ENCODE measurements at regions not wholly inside any gene's neighbourhood (a gene's known extent, or its start where the extent isn't known, plus 50 kb on each side); places are given as distances from the start of the nearest gene placed in this dataset.
"Not testable (repeated sequence)": the region's sequence is repeated elsewhere in the genome, so short reads cannot be mapped to it uniquely, and the experiment has no call there.

DNA sequence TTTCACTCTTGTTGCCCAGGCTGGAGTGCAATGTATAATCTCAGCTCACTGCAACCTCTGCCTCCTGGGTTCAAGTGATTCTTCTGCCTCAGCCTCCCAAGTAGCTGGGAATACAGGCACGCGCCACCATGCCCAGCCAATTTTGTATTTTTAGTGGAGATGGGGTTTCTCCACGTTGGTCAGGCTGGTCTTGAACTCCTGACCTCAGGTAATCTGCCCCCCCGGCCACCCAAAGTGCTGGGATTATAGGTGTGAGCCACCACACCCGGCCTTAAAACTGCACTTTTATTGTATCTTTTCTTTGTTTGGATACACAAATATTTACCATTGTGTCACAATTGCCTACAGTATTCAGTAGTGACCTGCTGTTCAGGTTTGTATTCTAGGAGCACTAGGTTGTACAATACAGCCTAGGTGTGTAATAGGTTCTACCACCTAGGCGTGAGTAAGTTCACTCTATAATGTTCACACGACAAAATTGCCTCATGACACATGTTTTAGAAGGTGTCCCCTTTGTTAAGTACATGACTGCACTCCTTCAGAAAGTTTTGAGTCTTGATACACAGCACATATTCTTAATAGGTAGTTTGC is 71.3 kb upstream of the SLC22A23 start:
- DNase-seq (ENCODE audit: low spot score), result not testable (repeated sequence)

DNA sequence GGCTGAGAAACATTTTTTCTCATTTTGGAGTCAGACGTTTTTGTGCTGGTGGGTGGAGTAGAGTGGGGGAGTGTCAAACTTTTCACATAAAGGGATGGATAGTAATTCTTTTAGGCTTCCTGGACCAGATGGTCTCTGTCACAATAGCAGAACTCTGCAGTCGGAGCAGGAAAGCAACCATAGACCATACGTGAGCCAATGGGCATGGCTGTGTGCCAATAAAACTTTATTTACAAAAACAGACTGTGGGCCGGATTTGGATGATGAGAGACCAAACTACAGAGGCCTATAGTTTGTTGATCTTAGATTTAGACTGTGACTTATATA is 70.8 kb upstream of the SLC22A23 start:
- no peak for DNase-seq (ENCODE audit: low spot score)

DNA sequence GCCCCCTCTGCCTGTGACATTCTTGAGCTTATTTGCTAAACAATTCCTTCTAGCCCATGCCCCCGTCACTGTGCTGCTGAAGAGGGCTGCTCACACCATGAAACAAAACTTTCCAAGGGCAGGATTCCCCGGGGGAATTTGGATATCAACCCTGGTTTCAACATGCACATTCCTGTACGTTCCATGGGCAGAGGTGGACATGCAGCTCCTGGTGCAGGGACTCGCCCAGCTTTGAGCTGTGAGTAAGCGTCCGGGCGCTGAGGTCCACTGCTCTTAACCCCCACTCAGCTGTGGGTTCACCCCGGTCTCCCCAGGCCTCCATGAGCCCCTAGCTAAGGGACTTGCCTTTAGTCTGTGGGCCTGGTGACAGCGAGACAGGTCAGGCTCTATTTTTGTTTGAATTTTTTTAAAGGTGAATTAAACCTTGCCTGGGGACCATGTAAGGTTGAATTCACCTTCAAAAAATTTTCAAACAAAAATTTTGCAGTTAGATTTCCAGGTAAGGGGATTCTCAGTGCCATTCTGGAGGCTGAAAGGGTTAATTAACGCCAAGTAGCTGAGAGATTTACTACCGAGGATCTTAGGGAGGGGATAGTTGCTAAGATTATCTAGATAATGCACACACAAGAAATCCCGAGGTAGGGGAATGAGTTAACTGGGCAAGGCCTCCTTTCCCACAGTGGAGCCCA is 70.3 kb upstream of the SLC22A23 start:
- DNase-seq (ENCODE audit: low spot score), result no peak

DNA sequence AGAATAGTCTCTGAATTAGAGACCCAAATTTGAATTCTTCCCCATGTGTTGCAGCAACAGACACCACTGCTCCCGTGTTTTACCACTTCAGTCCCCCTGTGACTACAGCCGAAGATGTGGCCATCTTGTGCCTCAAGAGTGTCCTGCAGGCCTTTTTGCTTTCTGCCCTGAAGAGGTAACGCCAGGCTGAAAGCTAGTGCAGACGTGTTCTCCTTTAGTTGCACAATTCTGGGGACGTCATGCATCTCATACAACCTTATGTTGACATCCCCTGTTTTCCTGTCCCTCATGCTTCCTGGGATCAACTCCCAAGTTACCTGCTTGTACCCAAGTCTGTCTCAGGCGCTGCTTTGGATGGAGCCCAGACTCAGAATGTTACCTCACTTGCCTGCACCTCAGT is 69.1 kb upstream of the SLC22A23 start:
- no peak for DNase-seq (ENCODE audit: low spot score)

DNA sequence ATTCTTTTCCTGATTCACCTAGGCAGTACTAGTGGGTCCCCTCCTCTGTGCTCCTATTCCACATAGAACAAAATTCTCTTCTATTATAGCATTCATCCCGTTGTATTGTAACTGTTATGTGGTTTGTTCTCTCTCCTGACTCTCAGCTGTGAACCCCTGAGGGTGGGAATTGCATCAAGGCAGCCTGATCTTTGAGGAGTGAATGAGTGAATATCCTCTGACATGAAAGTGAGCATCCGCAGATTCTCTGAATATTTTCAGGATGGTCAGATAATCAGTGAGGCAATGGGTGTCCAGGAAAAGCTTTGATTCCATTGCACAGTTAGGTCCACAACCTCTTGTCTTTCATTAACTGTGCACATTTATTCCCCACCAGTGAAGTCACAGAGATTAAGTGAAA is 67.6 kb upstream of the SLC22A23 start:
- DNase-seq (ENCODE audit: low spot score), result no peak

DNA sequence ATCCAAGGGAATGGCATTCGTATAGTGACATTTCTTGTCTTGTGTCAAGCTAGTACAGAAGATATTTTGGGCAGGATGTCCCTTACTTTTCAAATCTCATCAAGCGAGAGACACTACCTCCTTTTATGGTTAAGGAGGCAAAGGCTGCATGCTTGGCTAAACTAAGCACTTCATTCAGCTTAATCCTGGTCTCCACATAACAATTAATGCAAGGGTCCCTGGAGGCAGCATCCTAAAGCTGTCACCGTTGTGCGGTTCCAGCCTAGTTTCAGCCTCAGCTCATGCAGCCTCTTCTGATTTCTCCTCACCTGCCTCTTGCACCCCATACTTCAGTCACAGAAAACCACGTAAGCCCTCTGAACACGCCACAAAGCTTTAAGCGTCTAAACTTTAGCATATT is 67.1 kb upstream of the SLC22A23 start:
- no peak for DNase-seq (ENCODE audit: low spot score)

DNA sequence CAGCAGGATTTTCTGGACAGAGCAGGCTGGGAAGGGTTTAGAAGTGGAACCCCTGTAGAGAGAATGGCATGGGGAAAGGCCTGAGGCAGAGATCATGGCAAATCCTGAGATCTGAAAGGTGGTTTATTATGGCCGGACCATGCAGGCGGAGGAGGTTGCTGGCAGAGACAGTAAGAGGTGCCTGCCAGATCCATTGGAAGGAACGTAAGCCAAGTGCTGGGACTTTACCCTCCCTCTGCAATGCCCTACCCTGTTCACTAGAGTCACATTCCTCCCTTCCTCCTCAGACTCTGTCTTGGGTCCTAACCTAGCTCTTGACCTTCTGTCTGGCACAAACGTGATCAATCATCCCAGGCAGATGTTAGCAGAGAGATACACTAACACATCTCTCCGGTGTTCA is 66.4 kb upstream of the SLC22A23 start:
- no peak for DNase-seq (ENCODE audit: low spot score)

DNA sequence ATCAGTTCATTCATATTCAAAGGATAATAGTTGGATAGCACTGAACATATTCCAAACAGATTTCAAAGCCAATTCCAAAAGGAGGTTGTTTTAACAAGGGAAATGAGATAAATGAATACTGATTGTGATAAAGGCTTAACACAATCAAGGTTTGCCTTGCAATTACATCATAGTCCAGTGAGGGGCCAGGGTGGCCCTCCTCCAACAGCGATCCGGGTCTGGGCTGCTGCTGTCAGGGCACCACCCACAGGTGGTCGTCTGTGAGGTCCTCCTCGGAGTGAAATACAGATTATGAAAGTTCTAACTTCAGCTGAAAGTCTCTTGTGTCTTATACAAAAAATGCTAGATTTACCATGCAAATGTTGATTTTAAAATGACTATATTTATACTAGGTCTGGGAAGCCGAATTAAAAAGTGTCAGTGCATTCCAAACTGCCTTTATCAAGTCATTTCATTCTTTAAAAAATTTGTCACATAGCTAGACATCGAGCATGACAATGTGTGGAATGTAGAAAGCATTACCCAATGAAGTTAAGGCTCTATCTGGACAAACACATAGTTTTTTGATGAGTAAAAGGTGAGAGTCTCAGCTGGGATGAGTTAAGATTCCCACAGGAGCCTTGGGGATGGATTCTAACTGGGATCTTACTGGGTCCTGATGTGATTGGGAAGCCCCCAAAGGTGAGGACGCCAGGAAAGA is 65.9 kb upstream of the SLC22A23 start:
- DNase-seq (ENCODE audit: low spot score), result no peak

DNA sequence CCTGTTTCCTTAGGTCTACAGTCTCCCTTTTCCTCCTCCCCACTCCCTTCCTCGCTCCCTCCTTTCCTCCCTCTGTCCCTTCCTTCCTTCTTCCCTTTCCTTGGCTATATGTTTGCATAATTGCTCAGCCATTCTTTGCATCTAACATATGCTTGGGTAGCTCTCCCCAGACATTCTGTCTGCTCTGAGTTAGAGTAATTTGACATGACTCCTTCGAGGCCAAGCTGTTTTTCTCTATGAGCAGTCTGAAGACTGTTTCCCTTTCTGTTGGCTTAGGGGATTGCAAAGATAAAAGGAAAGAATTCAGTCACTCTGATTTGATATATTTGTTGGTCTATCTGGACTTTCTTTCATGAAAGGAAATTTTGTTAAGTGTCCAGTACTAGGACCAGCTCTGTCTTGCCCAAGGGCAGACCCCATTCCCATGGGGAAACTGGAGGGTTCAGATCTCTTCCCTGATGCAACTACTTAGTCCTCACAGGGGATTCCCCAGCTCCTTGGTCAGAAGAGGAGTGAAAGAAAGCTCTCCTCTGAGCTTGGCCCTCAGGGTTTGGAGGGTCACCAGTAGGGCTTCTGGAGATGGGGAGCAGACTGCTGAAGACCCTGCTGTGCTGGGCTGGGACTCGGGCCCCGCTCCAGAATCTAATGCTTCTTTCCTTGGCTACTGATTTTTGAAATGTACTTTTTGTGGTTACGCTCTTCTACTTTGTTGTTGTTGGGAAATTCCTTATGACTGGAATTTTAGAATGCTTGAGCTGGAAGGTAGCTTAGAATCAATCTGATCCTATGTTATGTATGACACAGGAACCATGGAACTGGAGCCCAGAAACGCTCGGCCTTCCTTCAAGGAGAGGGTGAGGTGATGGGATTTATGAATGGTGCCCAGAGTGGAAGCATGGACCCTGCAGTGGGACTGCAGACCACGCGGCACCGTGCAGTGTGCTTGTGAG is 63.7 kb upstream of the SLC22A23 start:
- no peak for DNase-seq (ENCODE audit: low spot score)

DNA sequence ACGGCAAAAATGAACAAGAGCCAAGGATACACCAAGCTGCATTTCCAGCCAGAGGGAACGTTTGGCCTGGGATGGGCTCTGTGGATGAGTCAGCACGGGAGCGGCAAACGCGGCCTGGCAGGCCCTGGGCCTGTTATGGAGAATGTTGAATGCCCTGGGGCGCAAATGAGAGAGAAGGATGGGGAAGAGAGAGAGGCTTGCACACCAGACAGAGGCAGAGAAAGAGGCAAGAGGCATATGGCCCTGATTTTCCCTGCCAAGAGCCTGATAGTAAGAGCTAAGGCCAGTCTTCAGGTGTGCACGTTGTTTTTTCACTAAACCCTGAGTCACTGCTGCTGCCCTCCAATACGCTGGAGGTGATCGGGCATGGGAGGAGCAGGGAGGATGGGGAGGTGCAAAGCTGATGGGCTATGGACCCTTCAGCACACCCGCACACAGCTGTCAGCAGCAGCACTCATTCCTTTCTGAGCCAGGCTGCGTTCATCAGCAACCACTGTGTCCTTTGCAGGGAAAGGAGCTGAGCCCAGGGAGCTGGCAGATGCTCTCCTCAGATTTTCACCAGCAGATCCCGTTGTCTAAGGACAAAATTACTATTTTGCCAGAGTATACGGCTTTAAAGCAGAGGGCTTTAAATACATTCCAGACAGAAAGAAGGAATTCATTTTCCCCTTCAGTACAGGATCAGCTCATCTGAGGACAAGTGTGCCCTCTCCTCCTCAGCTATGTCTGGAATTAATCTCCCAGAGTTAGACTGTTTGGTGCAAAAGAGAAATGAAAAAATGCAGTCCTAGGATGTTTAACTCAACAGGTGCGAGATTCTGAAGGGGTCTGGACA is 61.7 kb upstream of the SLC22A23 start:
- no peak for DNase-seq (ENCODE audit: low spot score)

DNA sequence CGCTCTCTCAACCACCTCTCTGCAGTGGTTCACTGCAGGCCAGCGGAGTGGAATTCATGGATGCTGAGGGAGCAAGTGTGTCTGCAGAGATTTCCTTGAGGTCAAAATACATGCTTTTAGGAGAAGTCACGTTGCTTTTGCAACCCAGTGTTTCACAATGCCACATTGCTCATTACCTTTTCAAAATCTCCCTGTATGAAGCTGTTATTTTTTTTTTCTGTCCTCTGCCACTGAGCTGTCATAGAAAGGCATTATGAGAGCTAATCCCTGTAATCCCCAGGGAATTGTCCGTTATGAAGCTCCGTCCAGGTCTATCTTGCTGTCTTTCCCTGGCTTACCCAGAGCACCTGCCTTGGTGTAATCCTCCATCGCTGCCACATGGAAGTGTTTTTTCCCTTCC is 60.5 kb upstream of the SLC22A23 start:
- no peak for DNase-seq (ENCODE audit: low spot score)

DNA sequence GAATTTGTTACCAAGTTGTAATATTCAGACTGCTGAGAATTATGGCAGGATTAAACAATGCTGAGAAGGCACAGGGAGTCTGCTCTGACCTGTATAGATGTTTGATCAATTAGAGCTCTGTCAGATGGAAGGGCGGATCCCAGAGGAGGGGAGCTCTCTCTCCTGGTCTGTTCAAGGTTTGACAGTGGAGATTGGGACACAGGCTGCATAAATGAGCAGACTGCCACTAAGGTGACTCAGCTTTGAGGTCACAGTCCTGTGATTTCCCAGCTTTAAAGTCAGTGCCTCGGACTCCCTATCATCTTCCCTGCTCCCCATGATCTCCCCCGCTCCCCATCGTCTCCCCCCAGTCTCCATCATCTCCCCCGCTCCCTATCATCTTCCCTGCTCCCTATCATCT is 59.2 kb upstream of the SLC22A23 start:
- no peak for DNase-seq (ENCODE audit: low spot score)

DNA sequence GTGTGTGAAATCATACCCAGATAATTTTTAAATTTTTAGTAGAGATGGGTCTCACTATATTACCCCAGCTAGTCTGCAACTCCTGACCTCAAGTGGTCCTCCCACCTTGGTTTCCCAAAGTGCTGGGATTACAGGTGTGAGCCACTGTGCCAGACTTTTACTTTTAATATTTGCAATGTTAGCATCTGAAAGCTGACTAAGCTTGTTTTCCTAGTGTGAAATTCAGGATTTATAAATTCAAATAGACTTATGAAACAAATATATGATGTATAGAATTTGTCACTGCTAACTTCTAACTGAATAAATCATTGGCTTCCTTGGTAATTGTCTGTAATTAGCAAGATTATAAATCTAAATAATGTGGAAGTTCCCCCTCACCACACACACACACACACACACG is 58.8 kb upstream of the SLC22A23 start:
- DNase-seq (ENCODE audit: low spot score), result no peak

DNA sequence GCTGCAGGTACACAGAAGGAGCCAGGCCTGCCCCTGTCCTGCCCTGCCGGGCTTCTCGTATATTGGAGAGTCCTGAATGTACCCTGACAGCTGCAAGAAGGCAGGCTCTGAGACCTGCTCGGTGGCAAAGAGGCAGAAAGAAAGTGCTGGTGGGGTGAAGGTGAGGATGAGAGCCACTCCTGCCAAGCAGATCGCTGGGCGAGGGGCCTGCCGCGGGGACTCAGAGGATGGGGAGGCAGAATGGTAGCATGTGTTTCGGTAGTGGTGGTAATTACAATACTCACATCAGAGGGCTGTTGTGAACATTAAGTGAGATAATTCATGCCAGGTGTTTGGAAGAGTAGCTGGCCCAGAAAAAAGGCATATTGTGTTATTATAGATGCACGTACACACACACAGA is 56.6 kb upstream of the SLC22A23 start:
- no peak for DNase-seq (ENCODE audit: low spot score)

DNA sequence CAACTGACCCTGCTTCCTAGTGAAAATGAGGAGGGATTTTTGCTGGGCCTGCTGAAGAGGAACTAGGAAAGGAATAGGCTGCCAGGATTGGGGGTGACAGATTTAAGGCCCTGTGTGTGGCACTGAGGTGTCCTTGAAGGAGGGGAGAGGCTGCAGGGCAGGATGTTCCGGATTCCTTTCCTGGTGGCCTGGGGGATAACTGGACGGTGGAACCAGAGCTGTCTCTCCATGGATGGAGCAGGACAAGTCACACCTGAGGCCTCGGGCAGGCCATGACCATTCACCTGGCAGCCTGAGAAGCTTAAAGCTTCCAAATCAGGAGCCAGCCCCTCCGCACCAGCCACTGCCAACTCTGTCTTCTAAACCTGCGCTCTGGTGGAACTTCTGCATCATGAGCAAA is 56.0 kb upstream of the SLC22A23 start:
- DNase-seq (ENCODE audit: low spot score), result no peak

DNA sequence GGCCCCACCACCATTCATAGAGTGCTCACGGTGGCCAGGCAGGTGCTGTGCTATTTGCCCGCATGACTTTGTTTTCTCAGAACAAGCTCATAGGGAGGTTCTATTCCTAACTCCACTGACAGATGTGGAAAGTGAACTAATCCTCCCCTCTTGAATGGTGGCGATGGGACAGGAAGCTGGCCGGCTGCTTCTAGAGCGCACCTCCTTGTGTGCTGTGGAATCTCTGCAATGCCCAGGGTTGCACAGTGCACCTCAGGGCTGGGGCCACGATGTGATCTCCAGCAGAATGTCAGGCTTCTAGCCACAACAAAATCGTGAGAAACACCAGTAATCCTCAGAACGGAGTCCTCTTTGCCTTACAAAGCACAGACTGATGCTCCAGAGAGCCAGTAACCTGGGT is 53.8 kb upstream of the SLC22A23 start:
- DNase-seq (ENCODE audit: low spot score), result no peak

DNA sequence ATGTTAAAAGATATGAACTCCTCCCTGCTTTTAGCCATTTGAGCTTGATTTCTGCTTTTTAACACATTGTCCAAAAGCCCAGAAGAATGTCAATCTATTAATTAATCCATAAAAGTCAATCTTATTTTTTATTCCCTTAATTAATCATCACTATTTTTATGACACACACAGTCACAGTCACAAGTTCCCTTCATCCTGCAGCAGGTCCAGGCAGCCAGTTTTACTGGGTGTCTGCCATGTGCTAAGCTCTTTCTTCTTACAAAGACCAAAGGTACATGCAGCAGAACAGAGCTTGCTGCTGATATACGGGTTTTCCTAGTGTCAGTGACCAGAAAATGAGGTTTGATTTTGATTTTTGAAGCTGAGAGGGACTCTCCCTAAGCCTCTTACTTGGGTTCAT is 53.3 kb upstream of the SLC22A23 start:
- no peak for DNase-seq (ENCODE audit: low spot score)

DNA sequence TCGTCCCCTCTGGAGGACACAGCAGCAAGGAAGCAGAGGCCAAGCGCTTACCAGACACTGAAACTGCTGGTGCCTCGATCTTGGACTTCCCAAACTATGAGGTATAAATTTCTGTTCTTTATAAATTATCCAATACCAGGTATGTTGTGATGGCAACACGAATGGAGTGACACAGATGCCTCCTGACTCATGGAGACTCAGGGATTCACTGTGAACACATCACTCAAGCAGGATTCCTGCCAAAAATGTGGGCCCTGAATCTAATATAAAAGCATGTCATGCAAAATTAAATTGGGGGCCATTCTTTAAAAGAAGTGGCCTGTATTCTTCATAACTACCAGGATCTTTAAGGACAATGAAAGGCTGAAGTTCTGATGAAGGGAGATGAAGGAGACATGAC is 52.5 kb upstream of the SLC22A23 start:
- no peak for DNase-seq (ENCODE audit: low spot score)

DNA sequence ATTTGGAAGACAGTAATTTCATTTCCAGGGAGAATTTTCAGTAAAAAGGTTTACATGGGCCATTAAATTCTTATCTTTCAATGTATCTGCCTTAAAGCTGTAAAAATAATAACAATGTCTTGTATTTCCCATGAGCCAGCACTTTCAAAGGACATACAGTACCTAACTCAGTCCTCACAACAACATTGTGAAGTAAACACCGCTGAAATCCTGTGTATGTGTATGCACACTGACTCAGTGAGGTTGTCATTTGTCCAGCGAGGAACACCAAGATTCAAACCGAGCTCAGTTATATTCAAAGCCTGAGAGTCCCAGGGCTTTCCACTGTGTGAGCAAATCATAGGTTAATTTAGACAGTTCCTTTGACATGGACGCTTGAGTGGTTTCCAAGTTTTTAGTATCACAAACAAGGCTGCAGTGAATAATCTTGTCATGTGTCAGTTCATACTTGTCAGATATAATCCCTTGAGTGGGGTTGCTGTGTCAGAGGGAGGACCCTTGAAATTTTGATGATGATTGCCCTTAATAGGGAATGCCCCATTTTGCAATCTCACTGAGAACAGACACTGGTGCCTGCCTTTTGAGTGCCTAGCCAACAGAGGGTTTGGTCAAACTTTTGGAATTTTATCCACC is 50.0 kb upstream of the SLC22A23 start:
- no peak for DNase-seq (ENCODE audit: low spot score)

Measured in mesenteric fat pad (tissue), 1 donor.